C4-2B (cell line): ENCODE measurements at regions not wholly inside any gene's neighbourhood (a gene's known extent, or its start where the extent isn't known, plus 50 kb on each side); places are given as distances from the start of the nearest gene placed in this dataset.

Experiments
- ZFX ChIP-seq: fragments of 450-650 bp; IDR thresholded peaks from 2 replicates; pipeline ENCODE4 v1.6.1; 2017
- TF ChIP-seq, protein P1 (sequence below): fragments of 450-650 bp; conservative IDR thresholded peaks from 2 replicates; pipeline ENCODE4 v1.5.1; 2017; ENCODE audit warnings: mild to moderate bottlenecking

DNA sequence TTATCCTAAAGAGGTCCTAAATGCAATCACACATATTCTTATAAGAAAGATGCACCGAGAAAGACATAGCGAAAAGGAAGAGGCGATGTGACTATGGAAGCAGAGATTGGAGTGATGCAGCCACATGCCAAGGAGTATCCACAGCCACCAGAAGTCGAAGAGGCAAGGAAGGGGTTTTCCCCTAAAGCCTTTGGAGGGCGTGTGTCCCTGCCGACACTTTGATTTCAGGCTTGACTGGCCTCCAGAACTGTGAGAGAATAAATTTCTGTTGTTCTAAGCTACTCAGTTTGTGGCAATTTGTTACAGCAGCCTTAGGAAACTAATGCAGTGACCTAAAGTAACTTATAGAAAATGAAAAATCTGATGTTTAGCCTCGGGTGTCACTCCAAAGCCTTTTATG is 179.5 kb upstream of the CITED2 start:
- TF ChIP-seq, protein P1, sequence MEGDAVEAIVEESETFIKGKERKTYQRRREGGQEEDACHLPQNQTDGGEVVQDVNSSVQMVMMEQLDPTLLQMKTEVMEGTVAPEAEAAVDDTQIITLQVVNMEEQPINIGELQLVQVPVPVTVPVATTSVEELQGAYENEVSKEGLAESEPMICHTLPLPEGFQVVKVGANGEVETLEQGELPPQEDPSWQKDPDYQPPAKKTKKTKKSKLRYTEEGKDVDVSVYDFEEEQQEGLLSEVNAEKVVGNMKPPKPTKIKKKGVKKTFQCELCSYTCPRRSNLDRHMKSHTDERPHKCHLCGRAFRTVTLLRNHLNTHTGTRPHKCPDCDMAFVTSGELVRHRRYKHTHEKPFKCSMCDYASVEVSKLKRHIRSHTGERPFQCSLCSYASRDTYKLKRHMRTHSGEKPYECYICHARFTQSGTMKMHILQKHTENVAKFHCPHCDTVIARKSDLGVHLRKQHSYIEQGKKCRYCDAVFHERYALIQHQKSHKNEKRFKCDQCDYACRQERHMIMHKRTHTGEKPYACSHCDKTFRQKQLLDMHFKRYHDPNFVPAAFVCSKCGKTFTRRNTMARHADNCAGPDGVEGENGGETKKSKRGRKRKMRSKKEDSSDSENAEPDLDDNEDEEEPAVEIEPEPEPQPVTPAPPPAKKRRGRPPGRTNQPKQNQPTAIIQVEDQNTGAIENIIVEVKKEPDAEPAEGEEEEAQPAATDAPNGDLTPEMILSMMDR, result no peak
- no peak for TF ChIP-seq ZFX
